GM18498 (cell line): ENCODE measurements at regions not wholly inside any gene's neighbourhood (a gene's known extent, or its start where the extent isn't known, plus 50 kb on each side); places are given as distances from the start of the nearest gene placed in this dataset.
A peak's percentile ranks its signal among the peaks of the same experiment; 100 is the strongest.
"Not testable (repeated sequence)": the region's sequence is repeated elsewhere in the genome, so short reads cannot be mapped to it uniquely, and the experiment has no call there.

Experiments
- ATAC-seq: cut with Tn5 transposase; IDR thresholded peaks from one replicate; pipeline ENCODE4 v1.9.1; 2021; ENCODE audit warnings: mild to moderate bottlenecking, moderate library complexity; ENCODE audit not compliant: unreplicated experiment

- peak; percentile 89 for ATAC-seq
These were observed 58.9 kb upstream of the THUMPD2 start for GRCh38 chr2:39837856-39838453.

GRCh38 chr2:39836638-39837037 is 57.6 kb upstream of the THUMPD2 start:
- ATAC-seq = no peak

GRCh38 chr2:39834426-39834825 is 55.4 kb upstream of the THUMPD2 start:
- no peak for ATAC-seq

- ATAC-seq = not testable (repeated sequence)
These were observed 51.6 kb upstream of the THUMPD2 start for GRCh38 chr2:39830610-39831009.
